SK-N-SH (cell line): ENCODE measurements at regions not wholly inside any gene's neighbourhood (a gene's known extent, or its start where the extent isn't known, plus 50 kb on each side); places are given as distances from the start of the nearest gene placed in this dataset.

Source experiments
- GABPA ChIP-seq: IDR thresholded peaks from 2 replicates; pipeline ENCODE4 v1.4.0; 2012; ENCODE audit warnings: low read depth, mild to moderate bottlenecking
- GATA2 ChIP-seq: sonication (generic); formaldehyde crosslinking; IDR thresholded peaks from 2 replicates; pipeline ENCODE4 v1.5.0; 2020; ENCODE audit warnings: mild to moderate bottlenecking, missing genetic modification reagents
- MXI1 ChIP-seq: IDR thresholded peaks from 2 replicates; pipeline ENCODE4 v1.6.1; 2012; ENCODE audit warnings: mild to moderate bottlenecking, low read depth, low read length, improper control_type of control experiment
- RAD21 ChIP-seq: IDR thresholded peaks from 2 replicates; pipeline ENCODE4 v1.6.1; 2012; ENCODE audit warnings: mild to moderate bottlenecking, low read length
- SMC3 ChIP-seq: IDR thresholded peaks from 2 replicates; pipeline ENCODE4 v1.6.1; 2012; ENCODE audit warnings: low read depth, low read length, improper control_type of control experiment
- TAF1 ChIP-seq: IDR thresholded peaks from 2 replicates; pipeline ENCODE4 v1.6.1; 2012; ENCODE audit warnings: low read depth, mild to moderate bottlenecking, low read length, moderate library complexity, borderline replicate concordance
- TEAD4 ChIP-seq: IDR thresholded peaks from 2 replicates; pipeline ENCODE4 v1.4.0; 2012; ENCODE audit warnings: mild to moderate bottlenecking, borderline replicate concordance; ENCODE audit not compliant: insufficient read depth
- TF ChIP-seq, protein P1 (sequence below): fragments of 200-600 bp; sonication (generic); IDR thresholded peaks from 2 replicates; pipeline ENCODE4 v1.6.1; 2017; ENCODE audit warnings: antibody characterized with exemption, mild to moderate bottlenecking, moderate library complexity
- TF ChIP-seq, protein P2 (sequence below): IDR thresholded peaks from 2 replicates; pipeline ENCODE4 v1.6.1; 2012; ENCODE audit warnings: mild to moderate bottlenecking, low read depth, low read length, moderate library complexity

DNA sequence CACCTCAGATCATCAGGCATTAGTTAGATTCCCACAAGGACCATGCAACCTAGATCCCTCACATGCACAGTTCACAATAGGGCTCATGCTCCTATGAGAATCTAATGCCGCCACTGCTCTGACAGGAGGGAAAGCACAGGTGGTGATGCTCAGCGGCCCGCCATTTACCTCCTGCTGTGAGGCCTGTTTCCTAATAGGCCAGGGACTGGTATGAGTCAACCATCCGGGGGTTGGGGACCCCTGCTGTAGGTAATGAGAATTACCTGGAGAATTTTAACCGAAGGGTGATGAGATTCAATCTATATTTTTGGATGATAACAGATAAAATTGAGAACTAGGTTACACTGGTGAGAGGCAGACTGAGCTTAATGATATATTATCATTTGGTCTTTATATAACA lies 101.4 kb downstream of the LACC1 start:
- TF ChIP-seq, protein P1, sequence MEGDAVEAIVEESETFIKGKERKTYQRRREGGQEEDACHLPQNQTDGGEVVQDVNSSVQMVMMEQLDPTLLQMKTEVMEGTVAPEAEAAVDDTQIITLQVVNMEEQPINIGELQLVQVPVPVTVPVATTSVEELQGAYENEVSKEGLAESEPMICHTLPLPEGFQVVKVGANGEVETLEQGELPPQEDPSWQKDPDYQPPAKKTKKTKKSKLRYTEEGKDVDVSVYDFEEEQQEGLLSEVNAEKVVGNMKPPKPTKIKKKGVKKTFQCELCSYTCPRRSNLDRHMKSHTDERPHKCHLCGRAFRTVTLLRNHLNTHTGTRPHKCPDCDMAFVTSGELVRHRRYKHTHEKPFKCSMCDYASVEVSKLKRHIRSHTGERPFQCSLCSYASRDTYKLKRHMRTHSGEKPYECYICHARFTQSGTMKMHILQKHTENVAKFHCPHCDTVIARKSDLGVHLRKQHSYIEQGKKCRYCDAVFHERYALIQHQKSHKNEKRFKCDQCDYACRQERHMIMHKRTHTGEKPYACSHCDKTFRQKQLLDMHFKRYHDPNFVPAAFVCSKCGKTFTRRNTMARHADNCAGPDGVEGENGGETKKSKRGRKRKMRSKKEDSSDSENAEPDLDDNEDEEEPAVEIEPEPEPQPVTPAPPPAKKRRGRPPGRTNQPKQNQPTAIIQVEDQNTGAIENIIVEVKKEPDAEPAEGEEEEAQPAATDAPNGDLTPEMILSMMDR: no peak
- TF ChIP-seq RAD21 (no peak), SMC3 (no peak), TAF1 (no peak), MXI1 (no peak), TEAD4 (no peak), GABPA (no peak), GATA2 (CRISPR knock-in tag) (no peak)
- TF ChIP-seq, protein P2, sequence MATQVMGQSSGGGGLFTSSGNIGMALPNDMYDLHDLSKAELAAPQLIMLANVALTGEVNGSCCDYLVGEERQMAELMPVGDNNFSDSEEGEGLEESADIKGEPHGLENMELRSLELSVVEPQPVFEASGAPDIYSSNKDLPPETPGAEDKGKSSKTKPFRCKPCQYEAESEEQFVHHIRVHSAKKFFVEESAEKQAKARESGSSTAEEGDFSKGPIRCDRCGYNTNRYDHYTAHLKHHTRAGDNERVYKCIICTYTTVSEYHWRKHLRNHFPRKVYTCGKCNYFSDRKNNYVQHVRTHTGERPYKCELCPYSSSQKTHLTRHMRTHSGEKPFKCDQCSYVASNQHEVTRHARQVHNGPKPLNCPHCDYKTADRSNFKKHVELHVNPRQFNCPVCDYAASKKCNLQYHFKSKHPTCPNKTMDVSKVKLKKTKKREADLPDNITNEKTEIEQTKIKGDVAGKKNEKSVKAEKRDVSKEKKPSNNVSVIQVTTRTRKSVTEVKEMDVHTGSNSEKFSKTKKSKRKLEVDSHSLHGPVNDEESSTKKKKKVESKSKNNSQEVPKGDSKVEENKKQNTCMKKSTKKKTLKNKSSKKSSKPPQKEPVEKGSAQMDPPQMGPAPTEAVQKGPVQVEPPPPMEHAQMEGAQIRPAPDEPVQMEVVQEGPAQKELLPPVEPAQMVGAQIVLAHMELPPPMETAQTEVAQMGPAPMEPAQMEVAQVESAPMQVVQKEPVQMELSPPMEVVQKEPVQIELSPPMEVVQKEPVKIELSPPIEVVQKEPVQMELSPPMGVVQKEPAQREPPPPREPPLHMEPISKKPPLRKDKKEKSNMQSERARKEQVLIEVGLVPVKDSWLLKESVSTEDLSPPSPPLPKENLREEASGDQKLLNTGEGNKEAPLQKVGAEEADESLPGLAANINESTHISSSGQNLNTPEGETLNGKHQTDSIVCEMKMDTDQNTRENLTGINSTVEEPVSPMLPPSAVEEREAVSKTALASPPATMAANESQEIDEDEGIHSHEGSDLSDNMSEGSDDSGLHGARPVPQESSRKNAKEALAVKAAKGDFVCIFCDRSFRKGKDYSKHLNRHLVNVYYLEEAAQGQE: no peak
